Upper lobe of left lung (tissue), 4 donors: ENCODE measurements at regions not wholly inside any gene's neighbourhood (a gene's known extent, or its start where the extent isn't known, plus 50 kb on each side); places are given as distances from the start of the nearest gene placed in this dataset.

ENCODE experiments used
- POLR2A ChIP-seq, 4 donors: fragments of 450-650 bp; IDR thresholded peaks; one replicate each; pipeline ENCODE4 v1.5.1; 2016 to 2017; ENCODE audit warnings: antibody characterized with exemption in 4 of 4, mild to moderate bottlenecking in 2 of 4
- POLR2AphosphoS5 ChIP-seq, 2 donors: sonication (generic); formaldehyde crosslinking; IDR thresholded peaks; one replicate each; pipeline ENCODE4 v1.5.1; 2017; ENCODE audit warnings: antibody characterized with exemption in 2 of 2
- TF ChIP-seq, protein P1 (sequence below), 6 experiments: fragments of 450-650 bp in 4 of 6; fragments of 200-600 bp in 2 of 6; sonication (generic) in 2 of 6; IDR thresholded peaks; one replicate each; pipeline ENCODE4 v1.5.1; 2016 to 2019; ENCODE audit warnings: antibody characterized with exemption in 6 of 6

DNA sequence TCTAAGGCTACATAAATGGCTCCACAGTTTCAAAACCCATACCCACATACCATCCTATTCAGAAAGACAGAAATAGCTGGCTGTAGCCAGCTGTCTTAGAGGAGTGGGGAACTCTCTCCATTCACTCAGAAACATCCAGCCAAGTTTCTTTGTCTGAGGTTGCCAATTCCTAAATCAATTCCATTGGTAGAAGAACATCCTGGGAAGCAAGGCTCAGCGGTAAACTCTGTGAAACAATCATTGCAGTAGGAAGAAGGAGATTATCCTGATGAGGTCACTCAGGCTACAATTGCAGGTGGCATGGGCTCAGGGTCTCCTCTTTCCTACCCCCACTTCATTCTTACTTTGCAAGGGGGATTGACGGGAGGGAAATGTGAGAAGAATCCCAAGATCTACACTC is 154.0 kb downstream of the ETV1 start:
- TF ChIP-seq, protein P1, sequence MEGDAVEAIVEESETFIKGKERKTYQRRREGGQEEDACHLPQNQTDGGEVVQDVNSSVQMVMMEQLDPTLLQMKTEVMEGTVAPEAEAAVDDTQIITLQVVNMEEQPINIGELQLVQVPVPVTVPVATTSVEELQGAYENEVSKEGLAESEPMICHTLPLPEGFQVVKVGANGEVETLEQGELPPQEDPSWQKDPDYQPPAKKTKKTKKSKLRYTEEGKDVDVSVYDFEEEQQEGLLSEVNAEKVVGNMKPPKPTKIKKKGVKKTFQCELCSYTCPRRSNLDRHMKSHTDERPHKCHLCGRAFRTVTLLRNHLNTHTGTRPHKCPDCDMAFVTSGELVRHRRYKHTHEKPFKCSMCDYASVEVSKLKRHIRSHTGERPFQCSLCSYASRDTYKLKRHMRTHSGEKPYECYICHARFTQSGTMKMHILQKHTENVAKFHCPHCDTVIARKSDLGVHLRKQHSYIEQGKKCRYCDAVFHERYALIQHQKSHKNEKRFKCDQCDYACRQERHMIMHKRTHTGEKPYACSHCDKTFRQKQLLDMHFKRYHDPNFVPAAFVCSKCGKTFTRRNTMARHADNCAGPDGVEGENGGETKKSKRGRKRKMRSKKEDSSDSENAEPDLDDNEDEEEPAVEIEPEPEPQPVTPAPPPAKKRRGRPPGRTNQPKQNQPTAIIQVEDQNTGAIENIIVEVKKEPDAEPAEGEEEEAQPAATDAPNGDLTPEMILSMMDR (IDR thresholded peaks at IDR 0.05) = no peak
- no peak for TF ChIP-seq POLR2AphosphoS5 (IDR thresholded peaks at IDR 0.05)
- no peak for TF ChIP-seq POLR2A (IDR thresholded peaks at IDR 0.05)
